Fibroblast of skin of right biceps (primary cell): ENCODE measurements at regions not wholly inside any gene's neighbourhood (a gene's known extent, or its start where the extent isn't known, plus 50 kb on each side); places are given as distances from the start of the nearest gene placed in this dataset.
"Not testable (repeated sequence)": the region's sequence is repeated elsewhere in the genome, so short reads cannot be mapped to it uniquely, and the experiment has no call there.

Experiments
- DNase-seq: peaks from one replicate; pipeline ENCODE4 v3.0.0-alpha.2; 2013

- DNase-seq: no peak
Observed at GRCh38 chr12:17206553-17206952, 600.6 kb upstream of the LMO3 start.

GRCh38 chr12:17204289-17205054, 598.5 kb upstream of the LMO3 start:
- DNase-seq: no peak

GRCh38 chr12:17203497-17203896, 597.5 kb upstream of the LMO3 start:
- no peak for DNase-seq

GRCh38 chr12:17197971-17198370, 592.0 kb upstream of the LMO3 start:
- no peak for DNase-seq

- no peak for DNase-seq
Observed at GRCh38 chr12:17192721-17193120, 586.8 kb upstream of the LMO3 start.

- no peak for DNase-seq
Observed at GRCh38 chr12:17169726-17170471, 563.9 kb upstream of the LMO3 start.

- no peak for DNase-seq
Observed at GRCh38 chr12:17159506-17160300, 553.7 kb upstream of the LMO3 start.

- no peak for DNase-seq
Observed at GRCh38 chr12:17158201-17158600, 552.2 kb upstream of the LMO3 start.

GRCh38 chr12:17151917-17152316, 546.0 kb upstream of the LMO3 start:
- DNase-seq: no peak

GRCh38 chr12:17148706-17149105, 542.7 kb upstream of the LMO3 start:
- DNase-seq: no peak

GRCh38 chr12:17142856-17143255, 536.9 kb upstream of the LMO3 start:
- no peak for DNase-seq

GRCh38 chr12:17139931-17140330, 534.0 kb upstream of the LMO3 start:
- DNase-seq: no peak

GRCh38 chr12:17137396-17137795, 531.4 kb upstream of the LMO3 start:
- no peak for DNase-seq

- DNase-seq: no peak
Observed at GRCh38 chr12:17134315-17134714, 528.4 kb upstream of the LMO3 start.

GRCh38 chr12:17132336-17132735, 526.4 kb upstream of the LMO3 start:
- no peak for DNase-seq

- DNase-seq: not testable (repeated sequence)
Observed at GRCh38 chr12:17116538-17116937, 510.6 kb upstream of the LMO3 start.

GRCh38 chr12:17110316-17110715, 504.4 kb upstream of the LMO3 start:
- no peak for DNase-seq

- no peak for DNase-seq
Observed at GRCh38 chr12:17108877-17109541, 503.0 kb upstream of the LMO3 start.

- no peak for DNase-seq
Observed at GRCh38 chr12:17104801-17105200, 498.8 kb upstream of the LMO3 start.

GRCh38 chr12:17097674-17098073, 491.7 kb upstream of the LMO3 start:
- no peak for DNase-seq

- DNase-seq: no peak
Observed at GRCh38 chr12:17084831-17085230, 478.9 kb upstream of the LMO3 start.

GRCh38 chr12:17079251-17079909, 473.4 kb upstream of the LMO3 start:
- no peak for DNase-seq

- no peak for DNase-seq
Observed at GRCh38 chr12:17077594-17077993, 471.6 kb upstream of the LMO3 start.
